ENCODE measurements at regions not wholly inside any gene's neighbourhood (a gene's known extent, or its start where the extent isn't known, plus 50 kb on each side); places are given as distances from the start of the nearest gene placed in this dataset.

- H3K4me3 ChIP-seq (ENCODE audit: low read depth in 2 of 2, low read length in 2 of 2), result no peak overlapping the region
- no peaks in the 10 kb centered on the region for H3K4me1 ChIP-seq (ENCODE audit: control insufficient read depth, insufficient read depth, low read length)
- intact Hi-C loops (cut with micrococcal nuclease; ENCODE audit: unreplicated experiment), result loop anchor here (10.0 kb wide), 1 partner anchor 416 kb away; no protein-coding TSS in a partner anchor
- TF ChIP-seq SIN3A (IDR thresholded peaks at IDR 0.05; ENCODE audit: borderline replicate concordance, insufficient read depth, low read depth, low read length) (no peak), REST (IDR thresholded peaks at IDR 0.05; ENCODE audit: insufficient read depth in 1 of 2, low read depth in 2 of 2, low read length in 1 of 2) (no peak), CTCF (IDR thresholded peaks at IDR 0.05) (no peak), TCF7L2 (IDR thresholded peaks at IDR 0.05; ENCODE audit: low read depth, low read length) (no peak), POLR2AphosphoS5 (IDR thresholded peaks at IDR 0.05; ENCODE audit: low read depth, low read length) (no peak)
- H3K27ac ChIP-seq (ENCODE audit: low read length), result no peak overlapping the region
- in situ Hi-C loops (cut with HindIII; ENCODE audit: low pct_unique_long_range_greater_than_20kb, low sequenced_read_pairs), result no loop called here
- H3K9me3 ChIP-seq (ENCODE audit: control insufficient read depth, insufficient read depth, low read depth, low read length), result no peaks in the 10 kb centered on the region
- H3K36me3 ChIP-seq (ENCODE audit: control insufficient read depth, insufficient read depth, low read length), result no peaks in the 10 kb centered on the region
- BruUV-seq (replicated peaks), result no TSS peak
- ATAC-seq (no peak), DNase-seq (ENCODE audit: low read depth, low spot score) (no peak)
- ChIA-PET POLR2A (no interaction called here), CTCF (no interaction called here)
- H3K27me3 ChIP-seq (ENCODE audit: control insufficient read depth, insufficient read depth, low read length), result no peaks in the 10 kb centered on the region
Observed at GRCh38 chr3:166270429-166270828, 433.2 kb upstream of the BCHE start.

GRCh38 chr3:166265153-166265552 is 427.9 kb upstream of the BCHE start:
- in situ Hi-C loops (cut with HindIII; ENCODE audit: low pct_unique_long_range_greater_than_20kb, low sequenced_read_pairs) (no loop called here), intact Hi-C loops (cut with micrococcal nuclease; ENCODE audit: unreplicated experiment) (no loop called here)
- POLR2A ChIA-PET, result no interaction called here
- H3K4me1 ChIP-seq (ENCODE audit: control insufficient read depth, insufficient read depth, low read length), result no peaks in the 10 kb centered on the region
- BruUV-seq (replicated peaks), result no TSS peak
- TF ChIP-seq CTCF (IDR thresholded peaks at IDR 0.05) (no peak), REST (IDR thresholded peaks at IDR 0.05; ENCODE audit: insufficient read depth in 1 of 2, low read depth in 2 of 2, low read length in 1 of 2) (no peak), SIN3A (IDR thresholded peaks at IDR 0.05; ENCODE audit: borderline replicate concordance, insufficient read depth, low read depth, low read length) (no peak), POLR2AphosphoS5 (IDR thresholded peaks at IDR 0.05; ENCODE audit: low read depth, low read length) (no peak), TCF7L2 (IDR thresholded peaks at IDR 0.05; ENCODE audit: low read depth, low read length) (no peak)
- no peak overlapping the region for H3K4me3 ChIP-seq (ENCODE audit: low read depth in 2 of 2, low read length in 2 of 2)
- H3K27me3 ChIP-seq (ENCODE audit: control insufficient read depth, insufficient read depth, low read length), result no peaks in the 10 kb centered on the region
- CTCF ChIA-PET, result no interaction called here
- H3K36me3 ChIP-seq (ENCODE audit: control insufficient read depth, insufficient read depth, low read length), result no peaks in the 10 kb centered on the region
- no peak overlapping the region for H3K27ac ChIP-seq (ENCODE audit: low read length)
- H3K9me3 ChIP-seq (ENCODE audit: control insufficient read depth, insufficient read depth, low read depth, low read length), result peaks cover 4% of the 10 kb centered on the region; the same call in 1 of the 2 replicates
- ATAC-seq, result no peak
- DNase-seq (ENCODE audit: low read depth, low spot score), result no peak
